ENCODE measurements at regions not wholly inside any gene's neighbourhood (a gene's known extent, or its start where the extent isn't known, plus 50 kb on each side); places are given as distances from the start of the nearest gene placed in this dataset.

DNA sequence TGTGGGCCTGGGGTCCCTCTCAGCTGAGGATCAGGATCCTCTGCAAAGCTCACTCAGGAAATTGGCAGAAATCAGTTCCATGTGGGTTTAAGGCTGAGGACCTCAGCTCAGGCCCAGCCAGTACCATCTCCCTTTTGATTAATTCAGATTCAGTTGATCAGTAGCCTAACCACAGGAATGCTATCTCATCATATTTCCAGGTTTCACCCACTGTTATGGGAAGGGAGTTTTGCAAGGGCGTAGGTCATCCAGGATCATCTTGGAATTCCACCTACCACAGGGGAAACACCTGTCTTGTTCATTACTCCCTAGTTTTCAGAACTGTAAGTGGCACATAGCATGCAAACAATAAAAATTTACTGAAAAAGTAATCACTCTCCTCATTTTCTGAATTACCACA, 399.5 kb upstream of the CNTN3 start:
- Histone ChIP-seq H3K79me2 (ENCODE audit: control insufficient read depth, insufficient read depth, low read length) (no peaks in the 10 kb centered on the region), H3K4me1 (ENCODE audit: control insufficient read depth, insufficient read depth, low read length) (no peaks in the 10 kb centered on the region), H2AFZ (ENCODE audit: control insufficient read depth, low read depth, low read length) (no peak overlapping the region), H3K36me3 (ENCODE audit: control insufficient read depth in 2 of 2, insufficient read depth in 2 of 2, low read length in 1 of 2) (no peaks in the 10 kb centered on the region), H3K27me3 (replicated peaks in 1 of 2; ENCODE audit: control insufficient read depth in 2 of 2, insufficient read depth in 2 of 2, low read length in 1 of 2) (no peaks in the 10 kb centered on the region), H3K27ac (ENCODE audit: control insufficient read depth, insufficient read depth) (no peak overlapping the region), H3K9me3 (replicated peaks; ENCODE audit: control insufficient read depth, insufficient read depth, low read length) (no peaks in the 10 kb centered on the region), H4K20me1 (ENCODE audit: control insufficient read depth, insufficient read depth) (no peaks in the 10 kb centered on the region), H3K4me2 (ENCODE audit: control insufficient read depth, insufficient read depth) (no peak overlapping the region), H3K4me3 (no peak overlapping the region), H3K9ac (ENCODE audit: control insufficient read depth, insufficient read depth, low read length) (no peak overlapping the region)
- intact Hi-C loops (cut with micrococcal nuclease; ENCODE audit: unreplicated experiment) (no loop called here), in situ Hi-C loops (cut with MboI) (no loop called here)
- DNase-seq (ENCODE audit: low read depth, low spot score), result no peak
- BruUV-seq (replicated peaks), result no TSS peak
- FAIRE-seq, result no peak
- ChIA-PET CTCF (no interaction called here), SMC1A (ENCODE audit: uncharacterized antibody, unreplicated experiment) (interaction anchor here (0.6 to 1.1 kb wide), 3 partner anchors 9 to 104 kb away, joined by 3 read pairs; no protein-coding TSS in a partner anchor), RAD21 (ENCODE audit: unreplicated experiment) (no interaction called here), POLR2A (no interaction called here)
- WGBS (ENCODE audit: insufficient coverage, insufficient replicate concordance, low lambda C conversion rate, missing lambda C conversion rate), result 0% methylated on average over 1 of the region's 1 CpG
- TF ChIP-seq, protein P1, sequence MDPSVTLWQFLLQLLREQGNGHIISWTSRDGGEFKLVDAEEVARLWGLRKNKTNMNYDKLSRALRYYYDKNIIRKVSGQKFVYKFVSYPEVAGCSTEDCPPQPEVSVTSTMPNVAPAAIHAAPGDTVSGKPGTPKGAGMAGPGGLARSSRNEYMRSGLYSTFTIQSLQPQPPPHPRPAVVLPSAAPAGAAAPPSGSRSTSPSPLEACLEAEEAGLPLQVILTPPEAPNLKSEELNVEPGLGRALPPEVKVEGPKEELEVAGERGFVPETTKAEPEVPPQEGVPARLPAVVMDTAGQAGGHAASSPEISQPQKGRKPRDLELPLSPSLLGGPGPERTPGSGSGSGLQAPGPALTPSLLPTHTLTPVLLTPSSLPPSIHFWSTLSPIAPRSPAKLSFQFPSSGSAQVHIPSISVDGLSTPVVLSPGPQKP (IDR thresholded peaks at IDR 0.05; ENCODE audit: low read depth, low read length), result no peak
- TF ChIP-seq, protein P2, sequence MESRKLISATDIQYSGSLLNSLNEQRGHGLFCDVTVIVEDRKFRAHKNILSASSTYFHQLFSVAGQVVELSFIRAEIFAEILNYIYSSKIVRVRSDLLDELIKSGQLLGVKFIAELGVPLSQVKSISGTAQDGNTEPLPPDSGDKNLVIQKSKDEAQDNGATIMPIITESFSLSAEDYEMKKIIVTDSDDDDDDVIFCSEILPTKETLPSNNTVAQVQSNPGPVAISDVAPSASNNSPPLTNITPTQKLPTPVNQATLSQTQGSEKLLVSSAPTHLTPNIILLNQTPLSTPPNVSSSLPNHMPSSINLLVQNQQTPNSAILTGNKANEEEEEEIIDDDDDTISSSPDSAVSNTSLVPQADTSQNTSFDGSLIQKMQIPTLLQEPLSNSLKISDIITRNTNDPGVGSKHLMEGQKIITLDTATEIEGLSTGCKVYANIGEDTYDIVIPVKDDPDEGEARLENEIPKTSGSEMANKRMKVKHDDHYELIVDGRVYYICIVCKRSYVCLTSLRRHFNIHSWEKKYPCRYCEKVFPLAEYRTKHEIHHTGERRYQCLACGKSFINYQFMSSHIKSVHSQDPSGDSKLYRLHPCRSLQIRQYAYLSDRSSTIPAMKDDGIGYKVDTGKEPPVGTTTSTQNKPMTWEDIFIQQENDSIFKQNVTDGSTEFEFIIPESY (IDR thresholded peaks at IDR 0.05), result no peak
- TF ChIP-seq EP300 (IDR thresholded peaks at IDR 0.05; ENCODE audit: borderline replicate concordance in 1 of 2, control insufficient read depth in 1 of 2, low read depth in 2 of 2, low read length in 2 of 2) (no peak), TARDBP (IDR thresholded peaks at IDR 0.05; ENCODE audit: borderline replicate concordance) (no peak), POU2F2 (IDR thresholded peaks at IDR 0.05; ENCODE audit: borderline replicate concordance, low read depth, low read length) (no peak), CBX3 (IDR thresholded peaks at IDR 0.05; ENCODE audit: borderline replicate concordance, low read depth) (no peak), YY1 (IDR thresholded peaks at IDR 0.05; ENCODE audit: low read depth, low read length) (no peak), EZH2 (IDR thresholded peaks at IDR 0.05; ENCODE audit: borderline replicate concordance, control insufficient read depth, low read depth, low read length) (no peak), ZNF274 (IDR thresholded peaks at IDR 0.05; ENCODE audit: insufficient read depth, insufficient read length) (no peak), FOS (IDR thresholded peaks at IDR 0.05; ENCODE audit: borderline replicate concordance, extremely low read depth, insufficient read length) (no peak), MYB (IDR thresholded peaks at IDR 0.05; ENCODE audit: borderline replicate concordance, low read depth, low read length) (no peak)
- TF ChIP-seq, protein P3, sequence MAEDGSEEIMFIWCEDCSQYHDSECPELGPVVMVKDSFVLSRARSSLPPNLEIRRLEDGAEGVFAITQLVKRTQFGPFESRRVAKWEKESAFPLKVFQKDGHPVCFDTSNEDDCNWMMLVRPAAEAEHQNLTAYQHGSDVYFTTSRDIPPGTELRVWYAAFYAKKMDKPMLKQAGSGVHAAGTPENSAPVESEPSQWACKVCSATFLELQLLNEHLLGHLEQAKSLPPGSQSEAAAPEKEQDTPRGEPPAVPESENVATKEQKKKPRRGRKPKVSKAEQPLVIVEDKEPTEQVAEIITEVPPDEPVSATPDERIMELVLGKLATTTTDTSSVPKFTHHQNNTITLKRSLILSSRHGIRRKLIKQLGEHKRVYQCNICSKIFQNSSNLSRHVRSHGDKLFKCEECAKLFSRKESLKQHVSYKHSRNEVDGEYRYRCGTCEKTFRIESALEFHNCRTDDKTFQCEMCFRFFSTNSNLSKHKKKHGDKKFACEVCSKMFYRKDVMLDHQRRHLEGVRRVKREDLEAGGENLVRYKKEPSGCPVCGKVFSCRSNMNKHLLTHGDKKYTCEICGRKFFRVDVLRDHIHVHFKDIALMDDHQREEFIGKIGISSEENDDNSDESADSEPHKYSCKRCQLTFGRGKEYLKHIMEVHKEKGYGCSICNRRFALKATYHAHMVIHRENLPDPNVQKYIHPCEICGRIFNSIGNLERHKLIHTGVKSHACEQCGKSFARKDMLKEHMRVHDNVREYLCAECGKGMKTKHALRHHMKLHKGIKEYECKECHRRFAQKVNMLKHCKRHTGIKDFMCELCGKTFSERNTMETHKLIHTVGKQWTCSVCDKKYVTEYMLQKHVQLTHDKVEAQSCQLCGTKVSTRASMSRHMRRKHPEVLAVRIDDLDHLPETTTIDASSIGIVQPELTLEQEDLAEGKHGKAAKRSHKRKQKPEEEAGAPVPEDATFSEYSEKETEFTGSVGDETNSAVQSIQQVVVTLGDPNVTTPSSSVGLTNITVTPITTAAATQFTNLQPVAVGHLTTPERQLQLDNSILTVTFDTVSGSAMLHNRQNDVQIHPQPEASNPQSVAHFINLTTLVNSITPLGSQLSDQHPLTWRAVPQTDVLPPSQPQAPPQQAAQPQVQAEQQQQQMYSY (CRISPR knock-in tag; IDR thresholded peaks at IDR 0.05), result no peak
- no peak for ATAC-seq

Measured in GM12878 (cell line).